ENCODE measurements at regions not wholly inside any gene's neighbourhood (a gene's known extent, or its start where the extent isn't known, plus 50 kb on each side); places are given as distances from the start of the nearest gene placed in this dataset.

- no peak for FAIRE-seq
- Histone ChIP-seq H3K9me3 (no peaks in the 10 kb centered on the region), H3K4me1 (no peaks in the 10 kb centered on the region), H3K27ac (no peak overlapping the region), H3K36me3 (no peaks in the 10 kb centered on the region), H3K27me3 (no peaks in the 10 kb centered on the region), H3K4me3 (no peak overlapping the region)
- intact Hi-C loops (cut with DNase I), result no loop called here
- DNase-seq, result no peak
- 56 to 61% methylated on average over 5 of the region's 5 CpGs for WGBS, 2 donors
- no peak for TF ChIP-seq CTCF (IDR thresholded peaks at IDR 0.05)
- no peak for ATAC-seq
Observed at GRCh38 chr5:163645421-163646416, 140.3 kb downstream of the MAT2B start.

- ATAC-seq, result peak in 3 of 4 donors; percentile 62 to 86 (median 72)
- H3K4me3 ChIP-seq, result no peak overlapping the region
- no peaks in the 10 kb centered on the region for H3K27me3 ChIP-seq
- H3K9me3 ChIP-seq, result no peaks in the 10 kb centered on the region
- WGBS, 2 donors, result 64 to 70% methylated on average over 2 of the region's 2 CpGs
- no peak overlapping the region for H3K27ac ChIP-seq
- no peaks in the 10 kb centered on the region for H3K4me1 ChIP-seq
- no peaks in the 10 kb centered on the region for H3K36me3 ChIP-seq
- intact Hi-C loops (cut with DNase I), result no loop called here
- FAIRE-seq, result no peak
- DNase-seq, result peak in 3 of 6 donors; percentile 3 to 20 (median 15)
- TF ChIP-seq CTCF (IDR thresholded peaks at IDR 0.05), result no peak
Observed at GRCh38 chr5:163649514-163649913, 144.1 kb downstream of the MAT2B start.

- FAIRE-seq (no peak), ATAC-seq (no peak), DNase-seq (no peak)
- TF ChIP-seq CTCF (IDR thresholded peaks at IDR 0.05), result no peak
- Histone ChIP-seq H3K4me3 (no peak overlapping the region), H3K9me3 (no peaks in the 10 kb centered on the region), H3K4me1 (no peaks in the 10 kb centered on the region), H3K27me3 (no peaks in the 10 kb centered on the region), H3K27ac (no peak overlapping the region), H3K36me3 (no peaks in the 10 kb centered on the region)
- intact Hi-C loops (cut with DNase I), result no loop called here
- WGBS, 2 donors, result 95 to 100% methylated on average over 1 of the region's 1 CpG
Observed at GRCh38 chr5:163653526-163653925, 148.1 kb downstream of the MAT2B start.

- H3K4me1 ChIP-seq, result no peaks in the 10 kb centered on the region
- no peaks in the 10 kb centered on the region for H3K9me3 ChIP-seq
- no peak overlapping the region for H3K4me3 ChIP-seq
- intact Hi-C loops (cut with DNase I), result no loop called here
- no peaks in the 10 kb centered on the region for H3K36me3 ChIP-seq
- ATAC-seq (peak in 3 of 4 donors; percentile 51 to 86 (median 81)), DNase-seq (peak in 1 of 6 donors; percentile 7), FAIRE-seq (no peak)
- TF ChIP-seq CTCF (IDR thresholded peaks at IDR 0.05), result no peak
- H3K27me3 ChIP-seq, result no peaks in the 10 kb centered on the region
- H3K27ac ChIP-seq, result no peak overlapping the region
- WGBS, 2 donors, result 67 to 74% methylated on average over 7 of the region's 7 CpGs
Observed at GRCh38 chr5:163658702-163659567, 153.5 kb downstream of the MAT2B start.

Data from pancreas (tissue), 10 donors.